Activated gamma-delta T cell treated with anti-CD3 and anti-CD28 coated beads, Interleukin-2, amount 50 U/mL, for 16 hours (primary cell): ENCODE measurements at regions not wholly inside any gene's neighbourhood (a gene's known extent, or its start where the extent isn't known, plus 50 kb on each side); places are given as distances from the start of the nearest gene placed in this dataset.
"Not testable (repeated sequence)": the region's sequence is repeated elsewhere in the genome, so short reads cannot be mapped to it uniquely, and the experiment has no call there.

Source experiments
- DNase-seq: peaks from one replicate; pipeline ENCODE4 v3.0.0-alpha.2; 2020; ENCODE audit warnings: low read depth

- DNase-seq: no peak
Measured at GRCh38 chr13:91219201-91219600, 128.3 kb upstream of the MIR17HG start.

- no peak for DNase-seq
Measured at GRCh38 chr13:91220872-91221271, 126.6 kb upstream of the MIR17HG start.

GRCh38 chr13:91228108-91228507, 119.4 kb upstream of the MIR17HG start:
- DNase-seq: no peak

- no peak for DNase-seq
Measured at GRCh38 chr13:91228940-91229339, 118.5 kb upstream of the MIR17HG start.

GRCh38 chr13:91232716-91233115, 114.8 kb upstream of the MIR17HG start:
- DNase-seq: no peak

GRCh38 chr13:91233291-91233690, 114.2 kb upstream of the MIR17HG start:
- no peak for DNase-seq

- DNase-seq: no peak
Measured at GRCh38 chr13:91236182-91236581, 111.3 kb upstream of the MIR17HG start.

GRCh38 chr13:91236921-91237320, 110.6 kb upstream of the MIR17HG start:
- no peak for DNase-seq

- DNase-seq: no peak
Measured at GRCh38 chr13:91238036-91238435, 109.5 kb upstream of the MIR17HG start.

- no peak for DNase-seq
Measured at GRCh38 chr13:91240341-91240740, 107.1 kb upstream of the MIR17HG start.

- no peak for DNase-seq
Measured at GRCh38 chr13:91241221-91241933, 106.1 kb upstream of the MIR17HG start.

GRCh38 chr13:91242652-91243051, 104.8 kb upstream of the MIR17HG start:
- no peak for DNase-seq

- no peak for DNase-seq
Measured at GRCh38 chr13:91245288-91245687, 102.2 kb upstream of the MIR17HG start.

- no peak for DNase-seq
Measured at GRCh38 chr13:91247768-91248167, 99.7 kb upstream of the MIR17HG start.

- no peak for DNase-seq
Measured at GRCh38 chr13:91248249-91248648, 99.2 kb upstream of the MIR17HG start.

- DNase-seq: no peak
Measured at GRCh38 chr13:91249370-91249769, 98.1 kb upstream of the MIR17HG start.

- no peak for DNase-seq
Measured at GRCh38 chr13:91249861-91250260, 97.6 kb upstream of the MIR17HG start.

GRCh38 chr13:91251573-91251972, 95.9 kb upstream of the MIR17HG start:
- DNase-seq: not testable (repeated sequence)

GRCh38 chr13:91264484-91264883, 83.0 kb upstream of the MIR17HG start:
- DNase-seq: no peak

- DNase-seq: no peak
Measured at GRCh38 chr13:91269237-91269636, 78.2 kb upstream of the MIR17HG start.

- no peak for DNase-seq
Measured at GRCh38 chr13:91270031-91270430, 77.5 kb upstream of the MIR17HG start.

GRCh38 chr13:91272235-91272777, 75.2 kb upstream of the MIR17HG start:
- no peak for DNase-seq

GRCh38 chr13:91273675-91274074, 73.8 kb upstream of the MIR17HG start:
- DNase-seq: no peak

GRCh38 chr13:91277013-91277676, 70.3 kb upstream of the MIR17HG start:
- DNase-seq: no peak
